ENCODE measurements at regions not wholly inside any gene's neighbourhood (a gene's known extent, or its start where the extent isn't known, plus 50 kb on each side); places are given as distances from the start of the nearest gene placed in this dataset.

DNA sequence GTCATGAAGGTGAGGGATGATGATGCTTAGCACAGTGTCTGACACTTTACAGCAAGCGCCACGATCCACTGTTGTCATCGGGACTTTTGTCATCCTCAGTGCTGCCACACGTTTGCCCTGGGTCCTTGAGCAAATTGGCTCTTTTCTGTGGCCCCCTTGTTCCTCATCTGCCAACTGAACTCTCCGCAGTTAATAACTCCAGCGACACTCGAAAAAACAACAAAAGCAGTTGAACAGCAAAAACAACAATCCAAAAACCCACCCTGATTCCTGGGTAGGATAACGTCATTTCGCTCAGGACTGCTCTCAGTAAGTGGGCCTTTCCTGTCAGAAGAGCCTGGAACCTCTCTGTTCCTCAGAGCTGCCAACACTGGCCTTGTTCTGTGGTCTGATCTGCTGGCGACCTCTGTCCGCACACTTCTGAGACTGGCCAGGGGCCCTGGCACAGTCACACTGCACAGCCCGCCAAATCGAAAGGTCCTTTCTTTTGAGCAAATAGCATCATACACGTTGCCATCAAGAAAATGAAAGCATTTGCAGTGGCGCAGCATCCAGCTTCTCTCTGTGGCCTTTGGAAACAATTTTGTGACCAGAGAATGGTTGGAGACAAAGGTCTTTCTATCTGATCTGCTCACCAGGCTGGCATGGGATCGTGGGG lies 79.9 kb upstream of the SYT13 start:
- no peak for TF ChIP-seq POLR2A (IDR thresholded peaks at IDR 0.05; ENCODE audit: extremely low read depth, insufficient read length)
- TF ChIP-seq, protein P1, sequence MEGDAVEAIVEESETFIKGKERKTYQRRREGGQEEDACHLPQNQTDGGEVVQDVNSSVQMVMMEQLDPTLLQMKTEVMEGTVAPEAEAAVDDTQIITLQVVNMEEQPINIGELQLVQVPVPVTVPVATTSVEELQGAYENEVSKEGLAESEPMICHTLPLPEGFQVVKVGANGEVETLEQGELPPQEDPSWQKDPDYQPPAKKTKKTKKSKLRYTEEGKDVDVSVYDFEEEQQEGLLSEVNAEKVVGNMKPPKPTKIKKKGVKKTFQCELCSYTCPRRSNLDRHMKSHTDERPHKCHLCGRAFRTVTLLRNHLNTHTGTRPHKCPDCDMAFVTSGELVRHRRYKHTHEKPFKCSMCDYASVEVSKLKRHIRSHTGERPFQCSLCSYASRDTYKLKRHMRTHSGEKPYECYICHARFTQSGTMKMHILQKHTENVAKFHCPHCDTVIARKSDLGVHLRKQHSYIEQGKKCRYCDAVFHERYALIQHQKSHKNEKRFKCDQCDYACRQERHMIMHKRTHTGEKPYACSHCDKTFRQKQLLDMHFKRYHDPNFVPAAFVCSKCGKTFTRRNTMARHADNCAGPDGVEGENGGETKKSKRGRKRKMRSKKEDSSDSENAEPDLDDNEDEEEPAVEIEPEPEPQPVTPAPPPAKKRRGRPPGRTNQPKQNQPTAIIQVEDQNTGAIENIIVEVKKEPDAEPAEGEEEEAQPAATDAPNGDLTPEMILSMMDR (IDR thresholded peaks at IDR 0.05; ENCODE audit: low read depth, low read length) = no peak
- TF ChIP-seq MYC (IDR thresholded peaks at IDR 0.05; ENCODE audit: low read depth, low read length) = no peak
